ENCODE measurements at regions not wholly inside any gene's neighbourhood (a gene's known extent, or its start where the extent isn't known, plus 50 kb on each side); places are given as distances from the start of the nearest gene placed in this dataset.

DNA sequence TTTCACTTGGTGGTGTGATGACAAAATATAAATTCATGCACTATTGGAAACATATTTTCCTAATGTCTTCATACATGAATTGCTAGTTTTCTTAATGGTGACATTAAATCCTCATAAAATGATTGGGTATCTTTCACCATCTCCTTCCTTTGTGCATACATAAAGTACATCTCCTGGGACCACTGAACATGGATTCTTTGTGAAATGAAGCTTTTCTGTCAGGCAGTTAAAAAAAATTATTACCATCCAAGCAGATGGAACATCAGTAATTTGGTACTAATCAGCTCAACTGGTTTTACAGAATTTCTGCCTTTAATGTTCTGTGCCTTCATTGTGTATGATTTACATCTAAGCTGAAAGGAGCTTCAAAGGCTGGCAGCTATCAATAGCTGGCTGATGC lies 891.7 kb upstream of the SLC10A2 start:
- TF ChIP-seq, protein P1, sequence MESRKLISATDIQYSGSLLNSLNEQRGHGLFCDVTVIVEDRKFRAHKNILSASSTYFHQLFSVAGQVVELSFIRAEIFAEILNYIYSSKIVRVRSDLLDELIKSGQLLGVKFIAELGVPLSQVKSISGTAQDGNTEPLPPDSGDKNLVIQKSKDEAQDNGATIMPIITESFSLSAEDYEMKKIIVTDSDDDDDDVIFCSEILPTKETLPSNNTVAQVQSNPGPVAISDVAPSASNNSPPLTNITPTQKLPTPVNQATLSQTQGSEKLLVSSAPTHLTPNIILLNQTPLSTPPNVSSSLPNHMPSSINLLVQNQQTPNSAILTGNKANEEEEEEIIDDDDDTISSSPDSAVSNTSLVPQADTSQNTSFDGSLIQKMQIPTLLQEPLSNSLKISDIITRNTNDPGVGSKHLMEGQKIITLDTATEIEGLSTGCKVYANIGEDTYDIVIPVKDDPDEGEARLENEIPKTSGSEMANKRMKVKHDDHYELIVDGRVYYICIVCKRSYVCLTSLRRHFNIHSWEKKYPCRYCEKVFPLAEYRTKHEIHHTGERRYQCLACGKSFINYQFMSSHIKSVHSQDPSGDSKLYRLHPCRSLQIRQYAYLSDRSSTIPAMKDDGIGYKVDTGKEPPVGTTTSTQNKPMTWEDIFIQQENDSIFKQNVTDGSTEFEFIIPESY (IDR thresholded peaks at IDR 0.05; ENCODE audit: extremely low read depth, insufficient replicate concordance, low read length), result no peak
- TF ChIP-seq, protein P2, sequence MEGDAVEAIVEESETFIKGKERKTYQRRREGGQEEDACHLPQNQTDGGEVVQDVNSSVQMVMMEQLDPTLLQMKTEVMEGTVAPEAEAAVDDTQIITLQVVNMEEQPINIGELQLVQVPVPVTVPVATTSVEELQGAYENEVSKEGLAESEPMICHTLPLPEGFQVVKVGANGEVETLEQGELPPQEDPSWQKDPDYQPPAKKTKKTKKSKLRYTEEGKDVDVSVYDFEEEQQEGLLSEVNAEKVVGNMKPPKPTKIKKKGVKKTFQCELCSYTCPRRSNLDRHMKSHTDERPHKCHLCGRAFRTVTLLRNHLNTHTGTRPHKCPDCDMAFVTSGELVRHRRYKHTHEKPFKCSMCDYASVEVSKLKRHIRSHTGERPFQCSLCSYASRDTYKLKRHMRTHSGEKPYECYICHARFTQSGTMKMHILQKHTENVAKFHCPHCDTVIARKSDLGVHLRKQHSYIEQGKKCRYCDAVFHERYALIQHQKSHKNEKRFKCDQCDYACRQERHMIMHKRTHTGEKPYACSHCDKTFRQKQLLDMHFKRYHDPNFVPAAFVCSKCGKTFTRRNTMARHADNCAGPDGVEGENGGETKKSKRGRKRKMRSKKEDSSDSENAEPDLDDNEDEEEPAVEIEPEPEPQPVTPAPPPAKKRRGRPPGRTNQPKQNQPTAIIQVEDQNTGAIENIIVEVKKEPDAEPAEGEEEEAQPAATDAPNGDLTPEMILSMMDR (IDR thresholded peaks at IDR 0.05 in 2 of 3, conservative IDR thresholded peaks at IDR 0.05 in 1 of 3; ENCODE audit: borderline replicate concordance in 1 of 3, insufficient read depth in 1 of 3, low read depth in 2 of 3, low read length in 2 of 3), result no peak
- TF ChIP-seq, protein P3, sequence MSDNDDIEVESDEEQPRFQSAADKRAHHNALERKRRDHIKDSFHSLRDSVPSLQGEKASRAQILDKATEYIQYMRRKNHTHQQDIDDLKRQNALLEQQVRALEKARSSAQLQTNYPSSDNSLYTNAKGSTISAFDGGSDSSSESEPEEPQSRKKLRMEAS (IDR thresholded peaks at IDR 0.05), result no peak
- TF ChIP-seq, protein P4, sequence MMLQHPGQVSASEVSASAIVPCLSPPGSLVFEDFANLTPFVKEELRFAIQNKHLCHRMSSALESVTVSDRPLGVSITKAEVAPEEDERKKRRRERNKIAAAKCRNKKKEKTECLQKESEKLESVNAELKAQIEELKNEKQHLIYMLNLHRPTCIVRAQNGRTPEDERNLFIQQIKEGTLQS (IDR thresholded peaks at IDR 0.05), result no peak
- TF ChIP-seq EZH2 (IDR thresholded peaks at IDR 0.05), result no peak
- TF ChIP-seq POLR2A (IDR thresholded peaks at IDR 0.05; ENCODE audit: borderline replicate concordance, extremely low read depth, insufficient read depth, insufficient read length), result no peak
- no peak for TF ChIP-seq JUND (IDR thresholded peaks at IDR 0.05)
- TF ChIP-seq EZH2phosphoT487 (IDR thresholded peaks at IDR 0.05; ENCODE audit: borderline replicate concordance), result no peak

Data from HCT116 (cell line).